Gastroesophageal sphincter (tissue), 4 donors: ENCODE measurements at regions not wholly inside any gene's neighbourhood (a gene's known extent, or its start where the extent isn't known, plus 50 kb on each side); places are given as distances from the start of the nearest gene placed in this dataset.

Experiments
- ATAC-seq: fragments of 150-250 bp; one replicate; pipeline ENCODE4 v1.9.1; 2016; ENCODE audit warnings: mild to moderate bottlenecking, moderate library complexity
- H3K27ac ChIP-seq, 4 donors: fragments of 200-600 bp; sonication (generic) in 3 of 4; 1 replicate in 3 of 4; 2 replicates in 1 of 4; pipeline ENCODE4 v1.5.1; 2016 to 2019
- H3K27me3 ChIP-seq: fragments of 200-600 bp; sonication (generic); one replicate; pipeline ENCODE4 v1.5.1; 2019
- H3K36me3 ChIP-seq, 2 donors: fragments of 200-600 bp; sonication (generic); one replicate each; pipeline ENCODE4 v1.5.1; 2019; ENCODE audit warnings: control low read depth in 1 of 2
- H3K4me1 ChIP-seq, 3 donors: fragments of 200-600 bp; sonication (generic); 1 replicate in 2 of 3; 2 replicates in 1 of 3; pipeline ENCODE4 v1.5.1; 2016 to 2019; ENCODE audit warnings: control low read depth in 2 of 3
- H3K4me3 ChIP-seq, 2 donors: fragments of 200-600 bp; sonication (generic); one replicate each; pipeline ENCODE4 v1.5.1; 2019; ENCODE audit warnings: mild to moderate bottlenecking in 1 of 2, moderate library complexity in 1 of 2
- H3K9me3 ChIP-seq, 3 donors: fragments of 200-600 bp; sonication (generic); one replicate each; pipeline ENCODE4 v1.5.1; 2017 to 2019; ENCODE audit warnings: control low read depth in 2 of 3
- CTCF ChIP-seq, 4 experiments: fragments of 200-600 bp in 2 of 4; fragments of 450-650 bp in 2 of 4; sonication (generic) in 1 of 4; IDR thresholded peaks; one replicate each; pipeline ENCODE4 v1.5.1; 2017 to 2019; ENCODE audit warnings: antibody characterized with exemption in 4 of 4, mild to moderate bottlenecking in 2 of 4, moderate library complexity in 2 of 4
- EP300 ChIP-seq: sonication (generic); formaldehyde crosslinking; IDR thresholded peaks from one replicate; pipeline ENCODE4 v1.6.1; 2017; ENCODE audit warnings: antibody characterized with exemption, mild to moderate bottlenecking
- POLR2A ChIP-seq, 2 donors: fragments of 450-650 bp; IDR thresholded peaks; one replicate each; pipeline ENCODE4 v1.6.1; 2017; ENCODE audit warnings: antibody characterized with exemption in 2 of 2, mild to moderate bottlenecking in 2 of 2, moderate library complexity in 1 of 2
- POLR2AphosphoS5 ChIP-seq: sonication (generic); formaldehyde crosslinking; IDR thresholded peaks from one replicate; pipeline ENCODE4 v1.6.1; 2017; ENCODE audit warnings: antibody characterized with exemption
- WGBS, 2 donors: methylation state at CpG; one replicate each; pipeline ENCODE4 v1.1.5; 2018; ENCODE audit warnings: low coverage in 1 of 2; 5-methylcytosine and 5-hydroxymethylcytosine counted together

- Histone ChIP-seq H3K4me3 (no peak overlapping the region), H3K27me3 (peaks cover 62% of the 10 kb centered on the region), H3K27ac (no peak overlapping the region), H3K9me3 (no peaks in the 10 kb centered on the region), H3K36me3 (no peaks in the 10 kb centered on the region), H3K4me1 (no peaks in the 10 kb centered on the region)
- 10 to 20% methylated on average over 1 to 2 of the region's 5 CpGs for WGBS, 2 donors
- ATAC-seq, result no peak
- no peak for TF ChIP-seq CTCF (IDR thresholded peaks at IDR 0.05)
- TF ChIP-seq POLR2AphosphoS5, result no peak
- no peak for TF ChIP-seq EP300
- TF ChIP-seq POLR2A (IDR thresholded peaks at IDR 0.05), result no peak
Measured at GRCh38 chr1:36722871-36723270, 240.2 kb upstream of the CSF3R start.

GRCh38 chr1:36721261-36721660, 238.5 kb upstream of the CSF3R start:
- H3K4me3 ChIP-seq, result no peak overlapping the region
- no peaks in the 10 kb centered on the region for H3K4me1 ChIP-seq
- H3K9me3 ChIP-seq, result no peaks in the 10 kb centered on the region
- H3K27me3 ChIP-seq, result peaks cover 76% of the 10 kb centered on the region
- no peak for TF ChIP-seq POLR2AphosphoS5
- no peak for TF ChIP-seq POLR2A (IDR thresholded peaks at IDR 0.05)
- TF ChIP-seq EP300, result no peak
- WGBS, 2 donors, result 63 to 66% methylated on average over 3 to 4 of the region's 6 CpGs
- H3K36me3 ChIP-seq, result no peaks in the 10 kb centered on the region
- H3K27ac ChIP-seq, result no peak overlapping the region
- no peak for ATAC-seq

- no peak for TF ChIP-seq POLR2A (IDR thresholded peaks at IDR 0.05)
- Histone ChIP-seq H3K27ac (no peak overlapping the region), H3K4me3 (no peak overlapping the region), H3K27me3 (peaks cover 88% of the 10 kb centered on the region), H3K36me3 (no peaks in the 10 kb centered on the region), H3K4me1 (no peaks in the 10 kb centered on the region), H3K9me3 (no peaks in the 10 kb centered on the region)
- no peak for ATAC-seq
- WGBS, 2 donors, result 63 to 77% methylated on average over 2 of the region's 2 CpGs
Measured at GRCh38 chr1:36717431-36717830, 234.7 kb upstream of the CSF3R start.

- no peak for ATAC-seq
- no peaks in the 10 kb centered on the region for H3K4me1 ChIP-seq
- H3K27ac ChIP-seq, result no peak overlapping the region
- TF ChIP-seq CTCF (IDR thresholded peaks at IDR 0.05) (no peak), EP300 (no peak), POLR2A (IDR thresholded peaks at IDR 0.05) (no peak), POLR2AphosphoS5 (no peak)
- 71% methylated on average over 2 of the region's 2 CpGs; no CpG with 5 or more reads in 1 of the 2 donors for WGBS, 2 donors
- no peaks in the 10 kb centered on the region for H3K9me3 ChIP-seq
- no peaks in the 10 kb centered on the region for H3K36me3 ChIP-seq
- H3K4me3 ChIP-seq, result no peak overlapping the region
- peaks cover 88% of the 10 kb centered on the region for H3K27me3 ChIP-seq
Measured at GRCh38 chr1:36715797-36716196, 233.1 kb upstream of the CSF3R start.

- H3K36me3 ChIP-seq, result no peaks in the 10 kb centered on the region
- no peaks in the 10 kb centered on the region for H3K9me3 ChIP-seq
- peaks cover 90% of the 10 kb centered on the region for H3K27me3 ChIP-seq
- H3K4me1 ChIP-seq, result no peaks in the 10 kb centered on the region
- TF ChIP-seq POLR2AphosphoS5 (no peak), CTCF (IDR thresholded peaks at IDR 0.05) (no peak), EP300 (no peak), POLR2A (IDR thresholded peaks at IDR 0.05) (no peak)
- WGBS, 2 donors, result 51 to 59% methylated on average over 2 of the region's 2 CpGs
- no peak for ATAC-seq
- H3K4me3 ChIP-seq, result no peak overlapping the region
- H3K27ac ChIP-seq, result no peak overlapping the region
Measured at GRCh38 chr1:36714301-36714700, 231.6 kb upstream of the CSF3R start.

- no peak overlapping the region for H3K4me3 ChIP-seq
- WGBS, 2 donors, result 21 to 29% methylated on average over 2 of the region's 2 CpGs
- no peaks in the 10 kb centered on the region for H3K9me3 ChIP-seq
- no peak for ATAC-seq
- H3K27ac ChIP-seq, result no peak overlapping the region
- TF ChIP-seq EP300, result no peak
- no peak for TF ChIP-seq CTCF (IDR thresholded peaks at IDR 0.05)
- TF ChIP-seq POLR2AphosphoS5, result no peak
- no peak for TF ChIP-seq POLR2A (IDR thresholded peaks at IDR 0.05)
- peaks cover 91% of the 10 kb centered on the region for H3K27me3 ChIP-seq
- no peaks in the 10 kb centered on the region for H3K36me3 ChIP-seq
- H3K4me1 ChIP-seq, result no peaks in the 10 kb centered on the region
Measured at GRCh38 chr1:36711480-36711879, 228.8 kb upstream of the CSF3R start.
